PC-9 (cell line): ENCODE measurements at regions not wholly inside any gene's neighbourhood (a gene's known extent, or its start where the extent isn't known, plus 50 kb on each side); places are given as distances from the start of the nearest gene placed in this dataset.
A peak's percentile ranks its signal among the peaks of the same experiment; 100 is the strongest.

Source experiments
- BruUV-seq: library from RNA; stranded (reverse); fragments of 400-500 nt; replicated peaks from 2 replicates; lab custom pipeline; 2021; lab: Mats Ljungman, UMichigan
- CTCF ChIA-PET: fragments of 300-600 bp; sonication (Branson Sonifier 250); formaldehyde crosslinking; loops from one replicate; lab custom pipeline; 2022; ENCODE audit warnings: antibody characterized with exemption; lab: Charles Lee
- POLR2A ChIA-PET: fragments of 300-600 bp; sonication (Branson Sonifier 250); formaldehyde crosslinking; loops from one replicate; lab custom pipeline; 2022; ENCODE audit warnings: antibody characterized with exemption; ENCODE audit not compliant: unreplicated experiment; lab: Charles Lee
- DNase-seq, 2 experiments: peaks; one replicate each; pipeline versions ENCODE4 v3.0.0 to v3.0.0-alpha.2; 2015 to 2022; ENCODE audit warnings: mixed read lengths in 1 of 2
- H2AFZ ChIP-seq: fragments of 200-600 bp; sonication (generic); 2 replicates; pipeline ENCODE4 v1.8.1; 2017; ENCODE audit warnings: antibody characterized with exemption
- H3F3A ChIP-seq: fragments of 200-600 bp; sonication (generic); 2 replicates; pipeline ENCODE4 v1.8.1; 2017; ENCODE audit warnings: antibody characterized with exemption, mild to moderate bottlenecking, low read depth; ENCODE audit not compliant: insufficient read depth
- H3K27ac ChIP-seq: fragments of 200-600 bp; sonication (generic); 2 replicates; pipeline ENCODE4 v1.6.1; 2016; ENCODE audit warnings: mixed run types
- H3K27me3 ChIP-seq: fragments of 200-600 bp; sonication (generic); 2 replicates; pipeline ENCODE4 v1.6.1; 2016; ENCODE audit warnings: low read depth, mixed run types; ENCODE audit not compliant: insufficient read depth
- H3K36me3 ChIP-seq: fragments of 200-600 bp; sonication (generic); 2 replicates; pipeline ENCODE4 v1.6.1; 2016; ENCODE audit warnings: low read depth, mixed run types
- H3K4me1 ChIP-seq: fragments of 200-600 bp; sonication (generic); replicated peaks from 2 replicates; pipeline ENCODE4 v1.6.1; 2016; ENCODE audit warnings: mixed run types; ENCODE audit not compliant: insufficient read depth
- H3K4me2 ChIP-seq: fragments of 200-600 bp; sonication (generic); 2 replicates; pipeline ENCODE4 v1.6.1; 2017; ENCODE audit warnings: mixed run types
- H3K4me3 ChIP-seq: fragments of 200-600 bp; sonication (generic); 2 replicates; pipeline ENCODE4 v1.6.1; 2016; ENCODE audit warnings: mixed run types
- H3K79me2 ChIP-seq: fragments of 200-600 bp; sonication (generic); 2 replicates; pipeline ENCODE4 v1.6.1; 2017; ENCODE audit warnings: low read depth, mixed run types
- H3K9me2 ChIP-seq: fragments of 200-600 bp; sonication (generic); 2 replicates; pipeline ENCODE4 v1.8.1; 2017; ENCODE audit warnings: mild to moderate bottlenecking; ENCODE audit not compliant: insufficient read depth
- H3K9me3 ChIP-seq: fragments of 200-600 bp; sonication (generic); 2 replicates; pipeline ENCODE4 v1.8.1; 2016; ENCODE audit warnings: low read depth; ENCODE audit not compliant: insufficient read depth
- H4K20me1 ChIP-seq: fragments of 200-600 bp; sonication (generic); 2 replicates; pipeline ENCODE4 v1.8.1; 2017; ENCODE audit not compliant: insufficient read depth
- EZH2 ChIP-seq: fragments of 200-600 bp; sonication (generic); IDR thresholded peaks from 2 replicates; pipeline ENCODE4 v1.8.0; 2017; ENCODE audit warnings: antibody characterized with exemption, low read depth
- intact Hi-C: fragments of 100-400 bp; cut with micrococcal nuclease; formaldehyde crosslinking; loops from one replicate; pipeline ENCODE4 v1.10.0; 2022; ENCODE audit not compliant: unreplicated experiment
- TF ChIP-seq, protein P1 (sequence below): fragments of 200-600 bp; sonication (generic); conservative IDR thresholded peaks from 2 replicates; pipeline ENCODE4 v1.6.1; 2017; ENCODE audit warnings: mixed run types, antibody characterized with exemption, mild to moderate bottlenecking, moderate library complexity

DNA sequence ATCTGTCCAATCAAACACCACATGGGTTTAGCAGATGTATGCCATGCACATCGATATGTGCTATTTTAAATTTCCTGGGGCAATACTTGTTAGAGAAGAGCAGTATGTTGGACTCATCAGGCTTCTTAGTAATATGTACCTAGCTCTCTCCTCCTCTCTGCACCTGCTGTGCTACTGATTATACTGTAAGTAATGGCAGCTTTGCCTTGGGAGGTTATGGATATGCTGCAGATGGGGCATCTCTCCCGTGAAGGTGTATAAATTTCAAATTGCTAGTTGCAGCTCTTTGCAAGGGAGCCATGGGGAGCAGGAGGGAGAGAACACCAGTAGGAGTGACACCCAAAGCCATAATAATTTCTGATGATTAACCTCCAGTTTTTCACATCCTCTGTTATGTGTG is 101.5 kb downstream of the SPATA31D1 start:
- Histone ChIP-seq H3K4me2 (no peak overlapping the region), H3K27me3 (no peaks in the 10 kb centered on the region), H3K9me2 (no peaks in the 10 kb centered on the region), H3K79me2 (no peaks in the 10 kb centered on the region), H3K9me3 (no peaks in the 10 kb centered on the region), H3F3A (no peaks in the 10 kb centered on the region), H3K4me1 (peaks cover 13% of the 10 kb centered on the region), H2AFZ (no peak overlapping the region), H3K36me3 (no peaks in the 10 kb centered on the region), H4K20me1 (no peaks in the 10 kb centered on the region), H3K27ac (no peak overlapping the region), H3K4me3 (no peak overlapping the region)
- no TSS peak for BruUV-seq
- no peak for TF ChIP-seq EZH2
- TF ChIP-seq, protein P1, sequence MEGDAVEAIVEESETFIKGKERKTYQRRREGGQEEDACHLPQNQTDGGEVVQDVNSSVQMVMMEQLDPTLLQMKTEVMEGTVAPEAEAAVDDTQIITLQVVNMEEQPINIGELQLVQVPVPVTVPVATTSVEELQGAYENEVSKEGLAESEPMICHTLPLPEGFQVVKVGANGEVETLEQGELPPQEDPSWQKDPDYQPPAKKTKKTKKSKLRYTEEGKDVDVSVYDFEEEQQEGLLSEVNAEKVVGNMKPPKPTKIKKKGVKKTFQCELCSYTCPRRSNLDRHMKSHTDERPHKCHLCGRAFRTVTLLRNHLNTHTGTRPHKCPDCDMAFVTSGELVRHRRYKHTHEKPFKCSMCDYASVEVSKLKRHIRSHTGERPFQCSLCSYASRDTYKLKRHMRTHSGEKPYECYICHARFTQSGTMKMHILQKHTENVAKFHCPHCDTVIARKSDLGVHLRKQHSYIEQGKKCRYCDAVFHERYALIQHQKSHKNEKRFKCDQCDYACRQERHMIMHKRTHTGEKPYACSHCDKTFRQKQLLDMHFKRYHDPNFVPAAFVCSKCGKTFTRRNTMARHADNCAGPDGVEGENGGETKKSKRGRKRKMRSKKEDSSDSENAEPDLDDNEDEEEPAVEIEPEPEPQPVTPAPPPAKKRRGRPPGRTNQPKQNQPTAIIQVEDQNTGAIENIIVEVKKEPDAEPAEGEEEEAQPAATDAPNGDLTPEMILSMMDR: no peak
- ChIA-PET CTCF (no interaction called here), POLR2A (no interaction called here)
- DNase-seq: no peak
- intact Hi-C loops: no loop called here

DNA sequence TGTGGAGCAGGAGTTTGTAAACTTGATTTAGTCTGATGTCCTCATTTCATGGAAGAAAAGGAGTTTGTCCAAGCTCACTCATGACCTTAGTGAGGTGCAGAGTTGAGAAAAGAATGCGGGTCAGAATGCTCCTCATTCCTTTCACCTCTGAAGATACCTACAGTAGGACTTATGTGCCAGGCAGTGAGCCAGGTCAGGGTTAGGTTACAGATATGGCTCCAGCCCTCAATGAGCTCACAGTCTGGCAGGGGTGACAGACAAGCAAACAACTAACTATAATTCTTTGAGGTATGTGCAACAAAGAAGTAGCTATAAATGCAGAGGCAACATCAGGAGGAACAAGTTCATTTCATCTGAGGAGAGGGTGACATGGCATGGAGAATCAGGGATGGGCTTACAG is 102.5 kb downstream of the SPATA31D1 start:
- Histone ChIP-seq H3K9me3 (no peaks in the 10 kb centered on the region), H4K20me1 (no peaks in the 10 kb centered on the region), H3K9me2 (no peaks in the 10 kb centered on the region), H3K36me3 (no peaks in the 10 kb centered on the region), H3K4me1 (peaks cover 13% of the 10 kb centered on the region), H3K4me3 (no peak overlapping the region), H3K79me2 (no peaks in the 10 kb centered on the region), H3K27me3 (no peaks in the 10 kb centered on the region), H3K4me2 (peak overlapping the region; percentile 23), H2AFZ (no peak overlapping the region), H3K27ac (no peak overlapping the region), H3F3A (no peaks in the 10 kb centered on the region)
- TF ChIP-seq, protein P1: no peak
- no peak for TF ChIP-seq EZH2
- peak in 1 of 2 experiments; percentile 17 for DNase-seq
- intact Hi-C loops: no loop called here
- BruUV-seq: no TSS peak
- ChIA-PET POLR2A (interaction anchor here (0.6 kb wide), 2 partner anchors 15 to 240 kb away, joined by 3 to 6 read pairs; no protein-coding TSS in a partner anchor), CTCF (no interaction called here)

DNA sequence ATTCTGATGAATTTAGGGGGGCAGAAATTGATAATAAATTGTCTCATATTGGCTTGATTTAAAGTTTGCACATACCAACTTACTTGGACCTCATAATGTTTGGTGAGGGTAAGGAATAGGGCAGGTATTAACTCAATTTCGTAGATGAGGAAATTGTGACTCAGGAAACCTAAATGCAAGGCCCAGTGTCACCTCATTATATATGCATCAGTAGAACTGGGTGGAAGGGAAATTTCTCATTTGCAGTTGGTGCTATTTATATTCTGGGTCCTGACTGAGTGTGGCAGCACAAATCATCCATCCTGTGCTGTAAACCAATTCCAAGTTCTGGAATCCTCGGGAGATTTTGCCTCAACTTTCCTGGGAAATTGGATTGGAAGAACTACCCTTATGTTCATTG is 103.0 kb downstream of the SPATA31D1 start:
- H3K9me2 ChIP-seq: no peaks in the 10 kb centered on the region
- BruUV-seq: no TSS peak
- no peak overlapping the region for H3K27ac ChIP-seq
- H2AFZ ChIP-seq: no peak overlapping the region; the same call in 1 of the 2 replicates
- no peak overlapping the region for H3K4me3 ChIP-seq
- ChIA-PET CTCF (no interaction called here), POLR2A (no interaction called here)
- no peaks in the 10 kb centered on the region for H3F3A ChIP-seq
- no peaks in the 10 kb centered on the region for H4K20me1 ChIP-seq
- TF ChIP-seq, protein P1: no peak
- TF ChIP-seq EZH2: no peak
- H3K27me3 ChIP-seq: no peaks in the 10 kb centered on the region
- no peaks in the 10 kb centered on the region for H3K79me2 ChIP-seq
- peak overlapping the region; percentile 23; the same call in 1 of the 2 replicates for H3K4me2 ChIP-seq
- peaks cover 13% of the 10 kb centered on the region for H3K4me1 ChIP-seq
- no peaks in the 10 kb centered on the region for H3K9me3 ChIP-seq
- peak in 1 of 2 experiments; percentile 57 for DNase-seq
- H3K36me3 ChIP-seq: no peaks in the 10 kb centered on the region
- intact Hi-C loops: no loop called here
